ENCODE measurements at regions not wholly inside any gene's neighbourhood (a gene's known extent, or its start where the extent isn't known, plus 50 kb on each side); places are given as distances from the start of the nearest gene placed in this dataset.
"Not testable (repeated sequence)": the region's sequence is repeated elsewhere in the genome, so short reads cannot be mapped to it uniquely, and the experiment has no call there.

DNA sequence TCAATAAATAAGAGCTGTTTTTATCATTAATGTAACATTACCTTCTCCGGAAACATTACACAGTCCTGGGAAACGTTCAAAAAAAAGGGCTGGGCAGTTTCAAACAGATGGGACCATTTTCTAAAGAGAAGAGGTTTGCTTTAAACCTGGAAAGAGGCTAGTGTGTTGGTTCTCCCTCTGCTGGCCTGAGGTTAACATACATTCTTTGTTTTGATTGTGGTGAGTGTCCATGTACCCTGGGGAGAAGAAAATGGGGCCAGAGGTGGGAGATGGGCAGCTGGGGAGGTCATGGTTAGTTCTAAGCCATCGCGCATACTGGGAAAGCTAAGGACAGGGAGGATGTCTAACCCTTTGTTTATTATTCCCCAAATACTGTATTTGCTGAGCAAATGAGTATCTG is 194.7 kb downstream of the CPEB2 start:
- Histone ChIP-seq H3K27me3 (replicated peaks in 2 of 5; ENCODE audit: control insufficient read depth in 4 of 5, insufficient read depth in 5 of 5, low read length in 4 of 5) (no peaks in the 10 kb centered on the region), H3K4me1 (ENCODE audit: control extremely low read depth in 1 of 4, control insufficient read depth in 4 of 4, insufficient read depth in 4 of 4, low read length in 3 of 4) (no peaks in the 10 kb centered on the region), H3K36me3 (ENCODE audit: control insufficient read depth in 4 of 4, insufficient read depth in 4 of 4, low read length in 3 of 4) (no peaks in the 10 kb centered on the region), H3K9me3 (ENCODE audit: control extremely low read depth in 1 of 5, control insufficient read depth in 4 of 5, insufficient read depth in 2 of 5, low read depth in 1 of 5, low read length in 4 of 5) (no peaks in the 10 kb centered on the region), H3K4me3 (ENCODE audit: control insufficient read depth in 1 of 7, extremely low read depth in 1 of 7, insufficient read depth in 4 of 7, low read depth in 2 of 7, low read length in 6 of 7) (no peak overlapping the region), H3K27ac (ENCODE audit: insufficient read depth in 1 of 2, low read depth in 1 of 2, low read length in 2 of 2, poor library complexity in 1 of 2, severe bottlenecking in 2 of 2) (no peak overlapping the region)
- ChIA-PET CTCF (interaction anchor here (0.9 to 1.3 kb wide), 2 partner anchors 14 to 26 kb away, joined by 3 read pairs; no protein-coding TSS in a partner anchor), POLR2A (no interaction called here)
- peak in 2 of 3 donors; percentile 13 to 26 for DNase-seq
- 100% methylated on average over 1 of the region's 4 CpGs for WGBS (ENCODE audit: insufficient coverage)

GRCh38 chr4:15198070-15198727 is 195.9 kb downstream of the CPEB2 start:
- WGBS (ENCODE audit: insufficient coverage), result 96% methylated on average over 6 of the region's 11 CpGs
- POLR2A ChIA-PET, result no interaction called here

DNA sequence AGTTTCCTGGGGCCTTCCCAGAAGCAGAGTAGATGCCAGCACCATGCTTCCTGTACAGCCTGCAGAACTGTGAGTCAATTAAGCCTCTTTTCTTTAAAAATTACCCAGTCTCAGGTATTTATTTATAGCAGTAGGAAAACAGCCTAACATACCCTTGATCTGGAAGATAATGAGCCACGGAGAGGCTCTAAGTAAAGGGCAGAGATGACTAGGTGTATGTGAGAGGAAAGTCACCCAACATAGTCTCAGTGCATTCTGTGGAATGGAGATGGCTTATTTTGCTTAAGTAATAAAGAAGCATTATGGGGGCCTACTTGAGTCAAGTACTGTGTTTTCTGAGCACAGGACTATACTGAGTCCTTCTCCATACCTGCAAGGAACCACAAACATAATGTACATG is 199.5 kb downstream of the CPEB2 start:
- no peak overlapping the region for H3K27ac ChIP-seq (ENCODE audit: insufficient read depth in 1 of 2, low read depth in 1 of 2, low read length in 2 of 2, poor library complexity in 1 of 2, severe bottlenecking in 2 of 2)
- no CpG with 5 or more reads among the region's 1 CpG for WGBS (ENCODE audit: insufficient coverage)
- H3K4me1 ChIP-seq (ENCODE audit: control extremely low read depth in 1 of 4, control insufficient read depth in 4 of 4, insufficient read depth in 4 of 4, low read length in 3 of 4), result no peaks in the 10 kb centered on the region
- no peak overlapping the region for H3K4me3 ChIP-seq (ENCODE audit: control insufficient read depth in 1 of 7, extremely low read depth in 1 of 7, insufficient read depth in 4 of 7, low read depth in 2 of 7, low read length in 6 of 7)
- no peak for DNase-seq
- H3K36me3 ChIP-seq (ENCODE audit: control insufficient read depth in 4 of 4, insufficient read depth in 4 of 4, low read length in 3 of 4), result no peaks in the 10 kb centered on the region
- no peaks in the 10 kb centered on the region for H3K27me3 ChIP-seq (replicated peaks in 2 of 5; ENCODE audit: control insufficient read depth in 4 of 5, insufficient read depth in 5 of 5, low read length in 4 of 5)
- ChIA-PET POLR2A (no interaction called here), CTCF (no interaction called here)
- H3K9me3 ChIP-seq (ENCODE audit: control extremely low read depth in 1 of 5, control insufficient read depth in 4 of 5, insufficient read depth in 2 of 5, low read depth in 1 of 5, low read length in 4 of 5), result peaks cover under 1 to 10% (median 1%) of the 10 kb centered on the region in 5 experiments

More at GRCh38 chr4:15198070-15198727, 195.9 kb downstream of the CPEB2 start:
- Histone ChIP-seq H3K36me3 (ENCODE audit: control insufficient read depth in 4 of 4, insufficient read depth in 4 of 4, low read length in 3 of 4) (no peaks in the 10 kb centered on the region), H3K4me1 (ENCODE audit: control extremely low read depth in 1 of 4, control insufficient read depth in 4 of 4, insufficient read depth in 4 of 4, low read length in 3 of 4) (no peaks in the 10 kb centered on the region), H3K4me3 (ENCODE audit: control insufficient read depth in 1 of 7, extremely low read depth in 1 of 7, insufficient read depth in 4 of 7, low read depth in 2 of 7, low read length in 6 of 7) (no peak overlapping the region), H3K9me3 (ENCODE audit: control extremely low read depth in 1 of 5, control insufficient read depth in 4 of 5, insufficient read depth in 2 of 5, low read depth in 1 of 5, low read length in 4 of 5) (no peaks in the 10 kb centered on the region), H3K27ac (ENCODE audit: insufficient read depth in 1 of 2, low read depth in 1 of 2, low read length in 2 of 2, poor library complexity in 1 of 2, severe bottlenecking in 2 of 2) (no peak overlapping the region), H3K27me3 (replicated peaks in 2 of 5; ENCODE audit: control insufficient read depth in 4 of 5, insufficient read depth in 5 of 5, low read length in 4 of 5) (no peaks in the 10 kb centered on the region)
- no peak for DNase-seq
- CTCF ChIA-PET, result interaction anchor here (0.9 kb wide), 1 partner anchor 27 kb away, joined by 3 read pairs; no protein-coding TSS in a partner anchor

GRCh38 chr4:15202481-15202880 is 200.2 kb downstream of the CPEB2 start:
- no peak overlapping the region for H3K27ac ChIP-seq (ENCODE audit: insufficient read depth in 1 of 2, low read depth in 1 of 2, low read length in 2 of 2, poor library complexity in 1 of 2, severe bottlenecking in 2 of 2)
- H3K27me3 ChIP-seq (replicated peaks in 2 of 5; ENCODE audit: control insufficient read depth in 4 of 5, insufficient read depth in 5 of 5, low read length in 4 of 5), result no peaks in the 10 kb centered on the region
- H3K36me3 ChIP-seq (ENCODE audit: control insufficient read depth in 4 of 4, insufficient read depth in 4 of 4, low read length in 3 of 4), result no peaks in the 10 kb centered on the region
- no peaks in the 10 kb centered on the region for H3K4me1 ChIP-seq (ENCODE audit: control extremely low read depth in 1 of 4, control insufficient read depth in 4 of 4, insufficient read depth in 4 of 4, low read length in 3 of 4)
- ChIA-PET CTCF (no interaction called here), POLR2A (no interaction called here)
- peaks cover 1 to 13% (median 5%) of the 10 kb centered on the region in 5 experiments for H3K9me3 ChIP-seq (ENCODE audit: control extremely low read depth in 1 of 5, control insufficient read depth in 4 of 5, insufficient read depth in 2 of 5, low read depth in 1 of 5, low read length in 4 of 5)
- H3K4me3 ChIP-seq (ENCODE audit: control insufficient read depth in 1 of 7, extremely low read depth in 1 of 7, insufficient read depth in 4 of 7, low read depth in 2 of 7, low read length in 6 of 7), result no peak overlapping the region
- DNase-seq, result no peak
- no CpG with 5 or more reads among the region's 2 CpGs for WGBS (ENCODE audit: insufficient coverage)

DNA sequence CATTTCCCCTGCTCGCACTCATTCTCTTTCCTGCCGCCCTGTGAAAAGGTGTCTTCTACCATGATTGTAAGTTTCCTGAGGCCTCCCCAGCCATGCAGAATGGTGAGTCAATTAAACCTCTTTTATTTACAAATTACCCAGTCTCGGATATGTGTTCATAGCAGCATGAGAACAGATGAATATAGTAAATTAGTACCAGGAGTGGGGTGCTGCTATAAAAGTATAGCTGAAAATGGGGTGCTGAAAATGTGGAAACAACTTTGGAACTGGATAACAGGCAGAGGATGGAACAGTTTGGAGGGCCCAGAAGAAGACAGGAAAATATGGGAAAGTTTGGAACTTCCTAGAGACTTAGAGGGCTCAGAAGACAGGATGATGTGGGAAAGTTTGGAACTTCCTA is 204.2 kb downstream of the CPEB2 start:
- H3K4me1 ChIP-seq (ENCODE audit: control extremely low read depth in 1 of 4, control insufficient read depth in 4 of 4, insufficient read depth in 4 of 4, low read length in 3 of 4); POLR2A ChIA-PET; DNase-seq; H3K27ac ChIP-seq (ENCODE audit: insufficient read depth in 1 of 2, low read depth in 1 of 2, low read length in 2 of 2, poor library complexity in 1 of 2, severe bottlenecking in 2 of 2); H3K27me3 ChIP-seq (replicated peaks in 2 of 5; ENCODE audit: control insufficient read depth in 4 of 5, insufficient read depth in 5 of 5, low read length in 4 of 5); H3K36me3 ChIP-seq (ENCODE audit: control insufficient read depth in 4 of 4, insufficient read depth in 4 of 4, low read length in 3 of 4); H3K4me3 ChIP-seq (ENCODE audit: control insufficient read depth in 1 of 7, extremely low read depth in 1 of 7, insufficient read depth in 4 of 7, low read depth in 2 of 7, low read length in 6 of 7); CTCF ChIA-PET: not testable (repeated sequence)
- no CpG with 5 or more reads among the region's 3 CpGs for WGBS (ENCODE audit: insufficient coverage)
- H3K9me3 ChIP-seq (ENCODE audit: control extremely low read depth in 1 of 5, control insufficient read depth in 4 of 5, insufficient read depth in 2 of 5, low read depth in 1 of 5, low read length in 4 of 5), result peaks cover 1 to 13% (median 6%) of the 10 kb centered on the region in 5 experiments

- Histone ChIP-seq H3K4me3 (ENCODE audit: control insufficient read depth in 1 of 7, extremely low read depth in 1 of 7, insufficient read depth in 4 of 7, low read depth in 2 of 7, low read length in 6 of 7) (no peak overlapping the region), H3K27ac (ENCODE audit: insufficient read depth in 1 of 2, low read depth in 1 of 2, low read length in 2 of 2, poor library complexity in 1 of 2, severe bottlenecking in 2 of 2) (no peak overlapping the region), H3K36me3 (ENCODE audit: control insufficient read depth in 4 of 4, insufficient read depth in 4 of 4, low read length in 3 of 4) (no peaks in the 10 kb centered on the region), H3K27me3 (replicated peaks in 2 of 5; ENCODE audit: control insufficient read depth in 4 of 5, insufficient read depth in 5 of 5, low read length in 4 of 5) (no peaks in the 10 kb centered on the region), H3K4me1 (ENCODE audit: control extremely low read depth in 1 of 4, control insufficient read depth in 4 of 4, insufficient read depth in 4 of 4, low read length in 3 of 4) (peaks cover 0 to 13% (median 8%) of the 10 kb centered on the region in 4 experiments), H3K9me3 (ENCODE audit: control extremely low read depth in 1 of 5, control insufficient read depth in 4 of 5, insufficient read depth in 2 of 5, low read depth in 1 of 5, low read length in 4 of 5) (no peaks in the 10 kb centered on the region)
- DNase-seq, result no peak
- ChIA-PET CTCF (no interaction called here), POLR2A (interaction anchor here (0.5 to 1.0 kb wide), 2 partner anchors 10 to 919 kb away, joined by 3 read pairs; no protein-coding TSS in a partner anchor)
- 100% methylated on average over 6 of the region's 6 CpGs for WGBS (ENCODE audit: insufficient coverage)
These were observed 211.2 kb downstream of the CPEB2 start for GRCh38 chr4:15213302-15213970.

DNA sequence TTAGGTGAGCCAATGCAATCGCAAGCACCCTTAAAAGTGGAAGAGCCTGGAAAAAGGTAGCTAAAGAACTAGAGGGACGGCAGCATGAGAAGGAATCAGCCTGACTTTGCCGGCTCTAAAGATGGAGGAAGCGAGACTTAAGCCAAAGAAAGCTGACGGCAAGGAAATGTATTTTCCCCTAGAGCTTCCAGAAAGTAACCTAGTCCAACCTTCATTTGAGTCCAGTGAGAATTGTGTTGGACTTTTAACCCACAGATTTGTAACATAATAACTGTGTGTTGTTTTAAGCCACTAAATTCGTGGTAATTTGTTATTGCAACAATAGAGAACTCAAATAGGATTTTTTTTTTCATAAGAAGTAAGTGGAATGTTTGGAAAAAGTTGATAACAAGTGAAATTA is 212.7 kb upstream of the C1QTNF7 start:
- POLR2A ChIA-PET, result interaction anchor here (0.6 to 0.7 kb wide), 2 partner anchors 10 to 976 kb away, joined by 3 read pairs; no protein-coding TSS in a partner anchor
- no peak for DNase-seq
- no peaks in the 10 kb centered on the region for H3K36me3 ChIP-seq (ENCODE audit: control insufficient read depth in 4 of 4, insufficient read depth in 4 of 4, low read length in 3 of 4)
- no peaks in the 10 kb centered on the region for H3K9me3 ChIP-seq (ENCODE audit: control extremely low read depth in 1 of 5, control insufficient read depth in 4 of 5, insufficient read depth in 2 of 5, low read depth in 1 of 5, low read length in 4 of 5)
- 98% methylated on average over 5 of the region's 6 CpGs for WGBS (ENCODE audit: insufficient coverage)
- CTCF ChIA-PET, result interaction anchor here (1.0 kb wide), 1 partner anchor 194 kb away, joined by 3 read pairs; no protein-coding TSS in a partner anchor
- no peak overlapping the region for H3K4me3 ChIP-seq (ENCODE audit: control insufficient read depth in 1 of 7, extremely low read depth in 1 of 7, insufficient read depth in 4 of 7, low read depth in 2 of 7, low read length in 6 of 7)
- peaks cover 0 to 13% (median 8%) of the 10 kb centered on the region in 4 experiments for H3K4me1 ChIP-seq (ENCODE audit: control extremely low read depth in 1 of 4, control insufficient read depth in 4 of 4, insufficient read depth in 4 of 4, low read length in 3 of 4)
- no peak overlapping the region for H3K27ac ChIP-seq (ENCODE audit: insufficient read depth in 1 of 2, low read depth in 1 of 2, low read length in 2 of 2, poor library complexity in 1 of 2, severe bottlenecking in 2 of 2)
- no peaks in the 10 kb centered on the region for H3K27me3 ChIP-seq (replicated peaks in 2 of 5; ENCODE audit: control insufficient read depth in 4 of 5, insufficient read depth in 5 of 5, low read length in 4 of 5)

Measured in common myeloid progenitor, CD34-positive (primary cell).